ENCODE measurements at regions not wholly inside any gene's neighbourhood (a gene's known extent, or its start where the extent isn't known, plus 50 kb on each side); places are given as distances from the start of the nearest gene placed in this dataset.
"Not testable (repeated sequence)": the region's sequence is repeated elsewhere in the genome, so short reads cannot be mapped to it uniquely, and the experiment has no call there.

GRCh38 chr12:47610686-47611252, 95.1 kb downstream of the RPAP3 start:
- H3K27ac ChIP-seq (ENCODE audit: low read length) = no peak overlapping the region
- H3K27me3 ChIP-seq (ENCODE audit: insufficient read depth, low read length) = no peaks in the 10 kb centered on the region
- no peak overlapping the region for H3K4me3 ChIP-seq (ENCODE audit: low read length)
- H3K36me3 ChIP-seq (ENCODE audit: insufficient read depth, low read depth, low read length) = no peaks in the 10 kb centered on the region
- H3K9ac ChIP-seq (ENCODE audit: low read depth, low read length) = no peak overlapping the region
- peaks cover 62% of the 10 kb centered on the region for H3K9me3 ChIP-seq (ENCODE audit: insufficient read depth, low read depth, low read length)
- H3K4me1 ChIP-seq (ENCODE audit: insufficient read depth, low read length) = no peaks in the 10 kb centered on the region

GRCh38 chr12:47609806-47610205, 96.0 kb downstream of the RPAP3 start:
- Histone ChIP-seq H3K4me1 (ENCODE audit: insufficient read depth, low read length) (no peaks in the 10 kb centered on the region), H3K4me3 (ENCODE audit: low read length) (no peak overlapping the region), H3K27ac (ENCODE audit: low read length) (no peak overlapping the region), H3K9ac (ENCODE audit: low read depth, low read length) (no peak overlapping the region), H3K36me3 (ENCODE audit: insufficient read depth, low read depth, low read length) (no peaks in the 10 kb centered on the region), H3K9me3 (ENCODE audit: insufficient read depth, low read depth, low read length) (peaks cover 60% of the 10 kb centered on the region), H3K27me3 (ENCODE audit: insufficient read depth, low read length) (no peaks in the 10 kb centered on the region)

GRCh38 chr12:47608671-47609070, 97.2 kb downstream of the RPAP3 start:
- not testable (repeated sequence) for H3K36me3 ChIP-seq (ENCODE audit: insufficient read depth, low read depth, low read length); H3K27ac ChIP-seq (ENCODE audit: low read length); H3K27me3 ChIP-seq (ENCODE audit: insufficient read depth, low read length); H3K4me3 ChIP-seq (ENCODE audit: low read length); H3K4me1 ChIP-seq (ENCODE audit: insufficient read depth, low read length); H3K9ac ChIP-seq (ENCODE audit: low read depth, low read length)
- H3K9me3 ChIP-seq (ENCODE audit: insufficient read depth, low read depth, low read length) = peaks cover 48% of the 10 kb centered on the region

- Histone ChIP-seq H3K9me3 (ENCODE audit: insufficient read depth, low read depth, low read length) (peaks cover 24% of the 10 kb centered on the region), H3K36me3 (ENCODE audit: insufficient read depth, low read depth, low read length) (no peaks in the 10 kb centered on the region)
These were observed 101.5 kb downstream of the RPAP3 start for GRCh38 chr12:47604221-47604873.

GRCh38 chr12:47602949-47603558, 102.8 kb downstream of the RPAP3 start:
- H3K4me3 ChIP-seq (ENCODE audit: low read length) = no peak overlapping the region
- H3K9me3 ChIP-seq (ENCODE audit: insufficient read depth, low read depth, low read length) = peaks cover 18% of the 10 kb centered on the region
- no peaks in the 10 kb centered on the region for H3K27me3 ChIP-seq (ENCODE audit: insufficient read depth, low read length)
- H3K36me3 ChIP-seq (ENCODE audit: insufficient read depth, low read depth, low read length) = no peaks in the 10 kb centered on the region
- no peak overlapping the region for H3K27ac ChIP-seq (ENCODE audit: low read length)
- no peaks in the 10 kb centered on the region for H3K4me1 ChIP-seq (ENCODE audit: insufficient read depth, low read length)
- no peak overlapping the region for H3K9ac ChIP-seq (ENCODE audit: low read depth, low read length)

More at GRCh38 chr12:47604221-47604873, 101.5 kb downstream of the RPAP3 start:
- H3K27ac ChIP-seq (ENCODE audit: low read length) = no peak overlapping the region
- H3K4me1 ChIP-seq (ENCODE audit: insufficient read depth, low read length) = no peaks in the 10 kb centered on the region
- no peak overlapping the region for H3K9ac ChIP-seq (ENCODE audit: low read depth, low read length)
- no peak overlapping the region for H3K4me3 ChIP-seq (ENCODE audit: low read length)
- no peaks in the 10 kb centered on the region for H3K27me3 ChIP-seq (ENCODE audit: insufficient read depth, low read length)

GRCh38 chr12:47602325-47602724, 103.5 kb downstream of the RPAP3 start:
- no peaks in the 10 kb centered on the region for H3K4me1 ChIP-seq (ENCODE audit: insufficient read depth, low read length)
- no peak overlapping the region for H3K9ac ChIP-seq (ENCODE audit: low read depth, low read length)
- H3K36me3 ChIP-seq (ENCODE audit: insufficient read depth, low read depth, low read length) = no peaks in the 10 kb centered on the region
- no peak overlapping the region for H3K27ac ChIP-seq (ENCODE audit: low read length)
- peaks cover 11% of the 10 kb centered on the region for H3K9me3 ChIP-seq (ENCODE audit: insufficient read depth, low read depth, low read length)
- no peak overlapping the region for H3K4me3 ChIP-seq (ENCODE audit: low read length)
- no peaks in the 10 kb centered on the region for H3K27me3 ChIP-seq (ENCODE audit: insufficient read depth, low read length)

GRCh38 chr12:47601071-47601470, 104.8 kb downstream of the RPAP3 start:
- H3K9me3 ChIP-seq (ENCODE audit: insufficient read depth, low read depth, low read length) = no peaks in the 10 kb centered on the region; the same call in 1 of the 2 replicates

GRCh38 chr12:47591795-47592194, 114.0 kb downstream of the RPAP3 start:
- Histone ChIP-seq H3K4me3 (ENCODE audit: low read length) (no peak overlapping the region), H3K9ac (ENCODE audit: low read depth, low read length) (no peak overlapping the region), H3K9me3 (ENCODE audit: insufficient read depth, low read depth, low read length) (no peaks in the 10 kb centered on the region), H3K27ac (ENCODE audit: low read length) (no peak overlapping the region), H3K36me3 (ENCODE audit: insufficient read depth, low read depth, low read length) (no peaks in the 10 kb centered on the region), H3K4me1 (ENCODE audit: insufficient read depth, low read length) (peaks cover 4% of the 10 kb centered on the region; the same call in 1 of the 2 replicates), H3K27me3 (ENCODE audit: insufficient read depth, low read length) (no peaks in the 10 kb centered on the region)

More at GRCh38 chr12:47601071-47601470, 104.8 kb downstream of the RPAP3 start:
- no peaks in the 10 kb centered on the region for H3K27me3 ChIP-seq (ENCODE audit: insufficient read depth, low read length)
- H3K4me1 ChIP-seq (ENCODE audit: insufficient read depth, low read length) = no peaks in the 10 kb centered on the region
- no peak overlapping the region for H3K9ac ChIP-seq (ENCODE audit: low read depth, low read length)
- no peak overlapping the region for H3K4me3 ChIP-seq (ENCODE audit: low read length)
- H3K36me3 ChIP-seq (ENCODE audit: insufficient read depth, low read depth, low read length) = no peaks in the 10 kb centered on the region
- H3K27ac ChIP-seq (ENCODE audit: low read length) = no peak overlapping the region

GRCh38 chr12:47591361-47591791, 114.5 kb downstream of the RPAP3 start:
- Histone ChIP-seq H3K27me3 (ENCODE audit: insufficient read depth, low read length) (no peaks in the 10 kb centered on the region), H3K4me1 (ENCODE audit: insufficient read depth, low read length) (peaks cover 4% of the 10 kb centered on the region; the same call in 1 of the 2 replicates), H3K27ac (ENCODE audit: low read length) (no peak overlapping the region), H3K4me3 (ENCODE audit: low read length) (no peak overlapping the region), H3K9ac (ENCODE audit: low read depth, low read length) (no peak overlapping the region), H3K36me3 (ENCODE audit: insufficient read depth, low read depth, low read length) (no peaks in the 10 kb centered on the region), H3K9me3 (ENCODE audit: insufficient read depth, low read depth, low read length) (no peaks in the 10 kb centered on the region)

- no peak overlapping the region for H3K4me3 ChIP-seq (ENCODE audit: low read length)
- no peaks in the 10 kb centered on the region for H3K27me3 ChIP-seq (ENCODE audit: insufficient read depth, low read length)
- peaks cover 4% of the 10 kb centered on the region; the same call in 1 of the 2 replicates for H3K4me1 ChIP-seq (ENCODE audit: insufficient read depth, low read length)
- no peaks in the 10 kb centered on the region for H3K36me3 ChIP-seq (ENCODE audit: insufficient read depth, low read depth, low read length)
- H3K9me3 ChIP-seq (ENCODE audit: insufficient read depth, low read depth, low read length) = no peaks in the 10 kb centered on the region
- H3K9ac ChIP-seq (ENCODE audit: low read depth, low read length) = no peak overlapping the region
- no peak overlapping the region for H3K27ac ChIP-seq (ENCODE audit: low read length)
These were observed 115.0 kb downstream of the RPAP3 start for GRCh38 chr12:47590771-47591360.

- H3K36me3 ChIP-seq (ENCODE audit: insufficient read depth, low read depth, low read length) = no peaks in the 10 kb centered on the region
- peaks cover 4% of the 10 kb centered on the region; the same call in 1 of the 2 replicates for H3K4me1 ChIP-seq (ENCODE audit: insufficient read depth, low read length)
- H3K27ac ChIP-seq (ENCODE audit: low read length) = no peak overlapping the region
- H3K4me3 ChIP-seq (ENCODE audit: low read length) = no peak overlapping the region
- no peaks in the 10 kb centered on the region for H3K27me3 ChIP-seq (ENCODE audit: insufficient read depth, low read length)
- H3K9me3 ChIP-seq (ENCODE audit: insufficient read depth, low read depth, low read length) = no peaks in the 10 kb centered on the region
- no peak overlapping the region for H3K9ac ChIP-seq (ENCODE audit: low read depth, low read length)
These were observed 118.7 kb downstream of the RPAP3 start for GRCh38 chr12:47586952-47587669.
